D341Med (cell line): ENCODE measurements at regions not wholly inside any gene's neighbourhood (a gene's known extent, or its start where the extent isn't known, plus 50 kb on each side); places are given as distances from the start of the nearest gene placed in this dataset.

Experiments
- DNase-seq: peaks from one replicate; pipeline ENCODE4 v3.0.0; 2012; ENCODE audit warnings: low spot score

DNA sequence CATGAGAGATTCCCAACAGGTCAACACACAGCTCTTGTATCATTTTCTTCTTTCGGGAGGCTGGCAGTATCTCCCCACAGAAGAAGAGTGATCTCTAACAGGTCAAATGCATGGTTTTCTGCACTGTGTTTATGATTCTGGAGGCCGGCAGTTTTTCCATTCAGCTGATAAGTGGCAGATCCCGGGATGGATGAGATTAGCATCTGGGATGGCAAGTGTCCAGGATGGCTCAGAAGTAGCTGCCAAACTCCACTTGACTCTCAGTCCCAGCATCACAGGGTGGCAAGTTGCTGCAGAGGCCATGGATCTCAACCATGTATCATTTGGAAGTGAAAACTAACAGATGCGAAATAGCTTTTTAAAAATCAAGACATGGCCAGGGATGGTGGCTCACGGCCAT lies 97.8 kb upstream of the SLC44A1 start:
- peak; percentile 46 for DNase-seq

DNA sequence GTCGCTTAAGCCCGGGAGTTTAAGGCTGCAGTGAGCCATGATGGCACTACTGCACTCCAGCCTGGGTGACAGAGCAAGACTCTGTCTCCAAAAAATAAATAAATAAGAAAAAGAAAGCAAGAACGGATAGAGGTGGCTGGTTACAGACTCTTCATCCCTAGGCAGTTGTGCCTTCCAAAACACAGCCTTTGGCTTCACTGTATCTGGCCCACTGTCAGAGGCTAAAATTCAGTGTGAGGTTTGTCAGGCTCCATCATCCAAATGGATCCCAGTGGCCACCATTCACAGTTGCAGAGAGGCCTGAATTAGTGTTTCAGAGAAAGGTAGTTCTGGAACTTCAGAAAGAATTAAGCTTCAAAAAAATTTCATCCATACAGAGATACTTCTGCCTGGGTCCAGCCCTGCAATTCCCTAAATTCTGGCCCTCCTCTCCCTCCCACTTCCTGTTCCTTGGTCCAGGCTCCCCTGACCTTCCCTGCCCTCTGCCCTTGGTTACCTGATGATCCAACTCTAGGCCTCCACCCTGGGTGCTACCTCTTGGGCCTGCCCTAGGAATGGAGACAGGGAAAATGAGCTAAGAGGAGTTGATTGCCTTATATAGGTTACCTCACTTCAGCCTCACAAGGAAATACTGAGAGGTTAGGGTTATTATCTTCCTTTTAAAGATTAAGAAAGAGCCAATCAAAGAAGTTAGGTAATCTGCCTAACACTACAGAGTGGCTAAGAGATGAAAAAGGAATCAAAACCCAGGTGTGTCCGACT lies 97.2 kb upstream of the SLC44A1 start:
- DNase-seq, result no peak

DNA sequence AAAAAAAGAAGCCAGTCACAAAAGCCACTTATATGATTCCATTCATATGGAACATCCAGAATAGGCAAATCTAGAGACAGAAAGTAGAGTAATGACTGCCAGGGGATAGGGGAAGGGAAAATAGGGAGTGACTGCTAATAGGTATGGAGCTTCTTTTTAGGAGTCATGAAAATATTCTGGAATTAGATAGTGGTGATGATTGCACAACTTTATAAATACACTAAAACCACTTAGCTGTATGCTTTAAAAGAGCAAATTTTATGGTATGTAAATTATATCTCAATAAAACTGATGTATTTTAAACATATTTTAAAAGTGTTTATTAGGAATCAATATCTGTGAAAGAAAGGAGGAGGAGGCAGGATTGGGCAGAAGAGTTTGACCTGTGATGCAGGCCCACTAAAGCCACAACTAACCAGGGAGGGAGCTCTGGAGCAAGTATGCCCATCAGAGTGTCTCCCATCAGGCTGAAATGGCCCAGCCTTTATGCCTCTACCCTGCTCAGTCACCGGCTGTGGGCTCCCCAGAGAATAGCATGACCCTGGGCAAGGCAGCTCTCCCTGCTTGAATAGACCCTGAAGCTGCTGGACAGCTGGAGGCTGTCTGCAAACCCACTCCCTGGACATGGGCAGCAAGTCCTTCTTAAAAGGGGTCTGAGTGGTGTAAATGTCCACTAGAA lies 96.0 kb upstream of the SLC44A1 start:
- DNase-seq, result no peak

DNA sequence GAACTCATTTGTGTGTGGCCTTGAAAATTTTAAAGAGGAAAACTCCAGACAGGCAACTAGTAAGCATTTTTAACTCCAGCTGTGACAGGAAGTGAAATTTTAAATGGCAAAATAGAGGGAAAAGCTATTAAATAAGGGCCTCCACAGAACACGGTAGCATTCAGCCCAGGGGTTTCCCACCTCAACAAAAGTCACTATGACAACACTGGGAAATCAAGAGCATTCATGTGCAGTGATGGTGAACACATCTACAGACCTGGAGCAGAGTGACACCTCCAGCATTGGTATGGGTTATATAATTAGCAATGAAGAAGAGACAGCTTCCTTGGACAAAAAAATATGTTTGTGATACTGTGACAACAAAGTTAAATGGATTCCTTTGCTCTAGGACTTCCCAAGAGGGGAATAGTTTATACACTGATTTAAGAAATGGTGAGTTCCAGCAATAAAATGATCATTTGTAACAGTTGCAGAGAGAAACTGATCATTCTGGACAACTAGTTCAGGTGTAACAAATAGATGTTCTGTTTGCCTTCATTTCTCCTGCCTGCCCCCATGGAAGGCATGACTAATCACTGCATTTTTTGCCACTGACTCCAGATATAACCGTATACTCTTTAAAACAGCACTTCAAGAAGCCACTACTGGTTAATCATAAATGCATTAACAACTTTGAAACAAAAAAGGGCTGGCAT lies 93.3 kb upstream of the SLC44A1 start:
- no peak for DNase-seq

DNA sequence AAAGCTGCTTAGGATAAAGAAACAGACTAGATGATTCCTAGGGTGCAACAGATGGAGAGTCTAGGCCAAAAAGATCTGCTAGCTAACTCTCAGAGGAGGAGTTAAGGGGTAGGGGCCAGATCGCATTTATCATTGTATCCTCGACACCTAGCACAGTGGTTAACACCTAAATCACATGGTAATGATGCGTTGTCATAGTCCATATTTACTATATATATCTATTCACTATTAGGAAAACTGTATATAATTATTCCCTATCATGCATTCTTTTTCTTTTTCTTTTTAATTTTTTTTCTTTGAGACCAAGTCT lies 92.8 kb upstream of the SLC44A1 start:
- DNase-seq, result no peak

DNA sequence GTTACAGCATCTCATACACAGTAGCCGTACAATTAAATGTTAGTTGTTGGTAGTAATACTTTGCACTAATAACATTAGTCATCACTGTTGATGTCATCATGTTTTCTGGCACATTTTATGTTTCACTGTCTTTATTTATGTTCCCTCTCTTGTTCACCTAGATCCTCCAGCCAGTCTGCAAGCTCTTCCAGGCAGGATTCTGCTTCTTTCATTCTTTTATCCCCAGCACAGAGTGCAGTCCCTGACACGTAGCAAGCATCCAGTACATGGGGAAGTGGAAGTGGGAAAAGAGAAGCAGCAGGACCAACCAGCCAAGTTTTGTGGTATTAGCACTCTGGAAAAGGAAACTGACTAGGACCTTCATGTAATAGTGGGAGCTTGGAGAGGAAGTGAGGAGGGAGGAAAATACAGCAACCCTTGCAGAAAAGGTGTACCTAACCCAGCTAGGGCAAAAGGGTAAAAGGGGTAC lies 89.7 kb upstream of the SLC44A1 start:
- DNase-seq, result no peak

DNA sequence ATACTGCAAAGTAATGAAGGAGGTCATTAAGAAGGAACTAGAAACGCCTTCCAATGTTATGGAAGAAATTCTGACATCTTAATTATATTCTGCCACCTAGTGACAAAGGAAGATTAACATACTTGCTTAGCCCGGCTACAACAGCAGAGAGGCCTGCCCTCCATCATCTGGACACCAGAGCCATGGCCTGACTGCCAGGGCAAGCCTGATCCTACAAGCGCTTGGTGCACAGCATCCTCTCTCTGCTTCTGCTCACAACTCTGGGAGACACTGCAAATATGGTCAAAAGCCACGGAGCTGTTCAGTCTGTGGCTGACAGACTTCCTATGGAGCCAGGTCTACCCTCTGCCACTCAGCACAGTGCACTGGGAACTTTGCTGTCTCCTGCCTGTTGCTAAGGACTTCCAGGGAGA lies 87.3 kb upstream of the SLC44A1 start:
- peak; percentile 70 for DNase-seq

DNA sequence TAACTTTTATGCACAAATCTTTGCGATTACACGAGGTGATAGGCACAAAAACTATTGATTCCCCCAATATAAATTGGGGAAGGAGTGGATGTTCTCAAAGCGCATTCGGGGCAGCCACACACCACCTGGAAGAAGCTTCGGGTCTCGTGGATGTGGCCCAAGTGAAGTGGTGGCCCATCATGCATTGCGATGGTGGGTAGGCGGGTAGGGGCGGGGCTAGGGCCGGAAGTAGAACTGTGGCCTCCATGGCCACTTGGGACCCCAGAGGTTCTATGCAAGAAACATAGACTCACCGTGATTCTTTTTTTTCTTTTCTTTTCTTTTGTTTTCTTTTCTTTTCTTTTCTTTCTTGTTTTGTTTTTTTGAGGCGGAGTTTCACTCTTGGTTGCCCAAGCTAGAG lies 86.4 kb upstream of the SLC44A1 start:
- DNase-seq, result no peak

DNA sequence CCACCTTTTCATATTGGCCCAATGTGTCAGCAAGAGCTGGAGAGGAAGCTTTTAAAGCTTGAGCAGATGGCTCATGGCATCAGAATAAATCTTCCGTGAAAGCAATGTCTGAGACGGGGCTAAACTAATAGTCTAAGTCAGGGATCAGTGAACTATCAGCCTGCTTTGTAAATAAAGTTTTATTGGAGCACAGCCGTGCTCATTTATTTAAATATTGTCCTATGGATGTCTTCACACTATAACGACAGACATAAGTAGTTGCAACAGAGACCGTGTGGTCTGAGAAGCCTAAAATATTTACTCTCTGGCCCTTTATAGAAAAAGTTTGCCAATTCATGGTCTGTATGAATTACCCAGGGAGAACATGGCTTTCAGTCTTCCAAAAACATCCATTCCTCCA lies 85.6 kb upstream of the SLC44A1 start:
- DNase-seq, result no peak

DNA sequence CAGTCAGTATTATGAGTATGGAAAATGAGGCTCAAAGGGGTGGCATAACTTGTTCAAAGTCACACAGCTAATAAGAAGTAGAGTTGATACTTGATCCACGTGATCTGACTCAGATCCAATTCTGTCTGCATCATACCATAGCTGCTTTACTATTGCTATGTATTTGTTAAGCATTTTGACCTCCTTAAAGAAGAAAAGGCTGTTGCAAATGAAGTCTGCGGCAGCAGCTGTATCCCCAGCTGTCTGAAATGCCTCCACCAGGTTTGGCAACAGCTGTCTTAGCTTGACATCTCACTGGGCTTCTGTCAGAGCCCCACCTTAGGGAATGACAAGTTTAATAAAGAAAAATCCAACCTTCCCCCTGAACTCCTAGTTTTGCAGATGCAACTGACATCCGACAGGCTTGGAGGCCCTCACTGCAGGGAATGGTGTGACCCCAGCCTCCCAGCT lies 75.6 kb upstream of the SLC44A1 start:
- no peak for DNase-seq

DNA sequence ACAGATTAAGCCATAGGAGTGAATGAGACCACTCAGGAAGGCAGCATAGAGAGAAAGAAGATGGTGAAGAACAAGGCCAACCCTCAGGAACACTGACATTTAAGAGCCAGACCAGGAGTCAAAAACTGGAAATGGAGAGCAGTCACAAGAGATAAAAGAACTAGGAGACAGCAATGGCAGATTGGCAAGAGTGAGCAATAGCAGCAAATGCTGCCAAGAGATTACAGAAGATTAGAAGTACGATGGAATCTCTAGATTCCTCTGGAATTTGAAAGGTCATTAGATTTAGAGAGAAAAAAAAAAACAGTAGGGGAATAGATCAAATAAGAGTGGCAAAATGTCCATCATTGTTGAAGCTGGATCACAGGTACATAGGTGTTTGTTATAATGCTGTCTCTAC lies 73.4 kb upstream of the SLC44A1 start:
- no peak for DNase-seq

DNA sequence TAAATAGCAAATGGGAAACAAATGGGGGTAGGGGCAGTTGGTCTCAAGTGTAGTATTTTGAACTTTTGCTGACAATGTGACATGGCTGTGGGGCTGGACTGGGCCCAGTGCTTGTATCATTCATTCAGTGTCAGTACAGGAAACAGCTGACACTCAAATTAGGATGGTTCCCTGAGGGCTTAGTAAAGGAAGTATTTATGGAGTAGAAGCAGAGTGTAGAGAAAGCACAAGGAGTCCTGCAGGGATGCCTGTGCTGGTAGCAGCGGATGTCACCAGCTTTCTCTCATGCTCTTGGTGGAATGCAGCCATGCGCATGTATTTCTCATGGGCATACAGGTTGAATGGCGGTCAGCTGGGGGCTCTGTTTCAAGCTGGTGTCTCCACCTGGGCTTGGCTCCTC lies 72.9 kb upstream of the SLC44A1 start:
- no peak for DNase-seq

DNA sequence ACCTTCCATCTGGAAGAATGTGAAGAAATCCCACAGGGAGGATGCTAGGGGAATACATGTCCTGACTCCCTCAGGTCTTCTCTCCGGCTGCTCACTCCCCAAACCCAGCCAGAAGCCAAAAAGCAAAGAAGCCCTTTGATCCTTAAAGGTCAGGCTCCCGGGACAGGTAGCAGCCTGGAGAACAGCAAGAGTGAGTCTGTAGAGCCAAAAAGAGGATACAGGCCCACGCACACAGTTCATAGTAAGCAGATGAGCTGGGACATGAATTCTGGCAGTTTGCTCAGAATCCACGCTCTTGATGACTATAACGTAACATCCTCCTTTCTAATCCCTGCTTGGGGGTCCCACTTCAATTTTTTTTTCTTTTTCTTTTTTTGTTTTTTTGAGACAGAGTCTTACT lies 72.0 kb upstream of the SLC44A1 start:
- DNase-seq, result no peak

DNA sequence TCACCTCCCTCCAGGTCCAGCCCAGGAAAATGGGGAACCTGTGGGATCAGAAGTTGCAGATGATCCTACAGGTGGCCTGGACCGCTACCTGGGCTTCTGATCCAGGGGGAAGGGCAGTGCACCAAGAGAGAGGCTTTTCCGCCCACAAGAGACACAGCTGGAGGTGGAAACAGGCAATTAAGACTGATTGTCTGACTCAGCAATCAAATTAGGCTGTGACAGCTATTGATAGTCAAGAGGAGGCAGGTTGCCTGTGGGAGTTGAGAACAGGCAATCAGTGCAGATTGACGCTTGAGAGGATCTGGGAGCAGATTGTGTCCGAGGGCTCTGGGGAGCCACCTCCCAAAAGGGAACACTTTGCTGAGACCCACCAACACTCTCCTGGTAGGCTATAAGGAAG lies 71.1 kb upstream of the SLC44A1 start:
- DNase-seq, result no peak

DNA sequence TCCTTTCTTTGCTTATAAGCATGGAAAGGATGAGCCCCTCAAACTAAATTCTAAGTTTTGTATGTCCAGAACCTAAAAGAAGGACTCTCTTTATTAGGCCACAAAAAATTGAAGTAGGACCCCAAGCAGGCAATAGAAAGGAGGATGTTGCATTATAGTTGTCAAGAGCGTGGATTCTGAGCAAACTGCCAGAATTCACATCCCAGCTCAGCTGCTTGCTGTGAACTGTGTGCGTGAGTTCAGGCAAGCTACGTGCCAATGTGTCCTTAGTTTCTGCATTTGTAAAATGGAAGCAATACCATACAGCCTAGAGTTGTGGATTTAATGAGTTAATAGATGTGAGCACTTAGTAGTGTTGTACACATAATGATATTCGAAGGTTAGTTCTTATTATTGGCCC lies 70.6 kb upstream of the SLC44A1 start:
- no peak for DNase-seq

DNA sequence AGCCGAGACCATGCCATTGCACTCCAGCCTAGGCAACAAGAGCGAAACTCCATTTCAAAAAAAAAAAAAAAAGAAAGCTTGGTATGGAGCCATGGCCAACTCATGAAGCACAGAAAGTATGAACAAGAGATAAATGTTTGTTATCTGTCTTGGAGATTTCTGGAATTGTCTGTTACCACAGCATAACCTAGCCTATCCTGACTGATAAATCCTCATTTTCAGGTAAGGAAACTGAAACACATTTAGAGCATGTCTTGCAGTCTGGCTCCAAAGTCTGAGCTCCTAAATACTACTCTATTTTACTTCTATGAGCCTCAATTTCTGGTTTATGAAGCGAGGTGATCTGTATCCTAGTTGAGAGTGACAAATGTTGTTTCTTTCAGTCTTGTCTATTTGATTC lies 68.3 kb upstream of the SLC44A1 start:
- DNase-seq, result no peak

DNA sequence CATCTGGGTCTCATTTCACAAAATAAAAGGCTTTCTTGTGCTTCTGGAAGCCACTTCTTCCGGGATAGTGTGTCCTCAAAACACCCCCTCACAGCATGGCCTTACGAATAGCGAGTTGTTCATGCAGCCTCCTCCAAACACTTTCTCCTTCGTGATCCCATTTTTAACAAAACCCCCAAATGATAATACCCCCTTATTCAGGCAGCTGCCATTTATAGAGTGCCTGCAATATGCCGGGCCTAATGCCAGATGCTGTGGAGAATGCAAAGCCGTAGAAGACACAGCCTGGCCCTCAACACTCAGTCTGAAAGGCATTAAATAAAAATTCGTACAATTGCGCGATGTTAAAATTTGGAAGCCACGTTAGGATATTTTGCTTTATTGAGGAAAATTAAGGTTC lies 66.4 kb upstream of the SLC44A1 start:
- DNase-seq, result no peak

DNA sequence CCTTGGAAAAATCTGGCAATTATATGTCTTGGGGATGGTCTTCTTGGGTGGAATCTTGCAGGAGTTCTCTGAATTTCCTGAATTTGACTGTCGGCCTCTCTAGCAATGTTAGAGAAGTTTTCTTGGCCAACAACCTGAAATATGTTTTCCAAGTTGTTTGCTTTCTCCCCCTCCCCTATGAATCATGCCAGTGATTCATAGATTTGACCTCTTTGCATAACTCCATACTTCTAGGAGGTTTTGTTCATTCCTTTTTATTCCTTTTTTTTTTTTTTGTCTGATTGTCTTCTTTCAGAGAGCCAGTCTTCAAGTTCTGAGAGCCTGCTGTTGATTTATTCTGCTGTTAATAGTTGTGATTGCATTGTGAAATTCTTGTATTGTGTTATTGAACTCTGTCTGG lies 56.7 kb upstream of the SLC44A1 start:
- no peak for DNase-seq

DNA sequence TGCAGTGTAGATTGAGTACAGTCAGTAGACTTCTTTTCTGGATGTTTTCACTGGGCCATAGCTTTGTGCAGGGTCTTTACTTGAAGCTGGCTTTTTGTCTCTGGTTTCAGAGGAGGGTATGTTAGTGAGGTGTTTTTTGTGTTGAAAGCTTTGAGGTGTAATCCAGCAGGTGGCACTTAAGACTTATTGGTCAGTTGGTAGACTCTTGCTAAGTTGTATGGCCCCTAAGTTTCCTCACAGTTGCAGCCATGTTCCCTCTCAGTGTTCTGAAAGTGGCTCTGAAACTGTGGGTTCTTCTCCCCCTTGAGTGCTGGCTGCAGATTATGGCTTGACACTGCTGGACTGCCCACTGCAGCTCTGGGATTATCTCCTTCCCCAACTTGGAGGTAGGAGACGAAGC lies 55.7 kb upstream of the SLC44A1 start:
- no peak for DNase-seq

DNA sequence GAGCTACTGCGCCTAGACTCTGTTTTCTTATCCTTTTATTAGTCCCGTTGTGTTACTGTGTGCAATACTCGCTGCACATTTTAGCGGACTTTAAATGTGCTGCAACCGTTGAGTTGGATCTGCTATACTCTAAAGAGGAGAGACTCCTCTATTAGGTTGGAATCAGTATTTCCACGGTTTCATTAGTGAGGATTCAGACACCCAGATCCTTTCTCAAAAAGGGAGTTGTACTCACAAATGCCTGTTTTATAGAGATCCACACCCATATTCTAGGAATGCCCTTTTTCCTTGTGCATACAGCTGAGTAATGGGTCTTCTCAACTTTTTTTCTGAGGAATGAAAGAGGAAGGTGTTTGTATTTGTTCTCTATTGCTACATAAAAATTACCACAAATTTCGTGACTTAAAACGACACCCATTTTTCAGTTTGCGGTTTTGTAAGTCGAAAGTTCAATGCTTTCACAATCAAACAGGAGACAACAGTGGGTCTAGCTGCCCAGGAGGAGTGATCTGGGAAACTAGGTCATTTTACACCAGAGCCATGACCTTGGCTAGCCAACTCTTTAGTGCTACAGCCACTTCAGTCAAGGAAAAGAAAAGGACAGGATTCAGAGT lies 52.8 kb upstream of the SLC44A1 start:
- DNase-seq, result no peak

DNA sequence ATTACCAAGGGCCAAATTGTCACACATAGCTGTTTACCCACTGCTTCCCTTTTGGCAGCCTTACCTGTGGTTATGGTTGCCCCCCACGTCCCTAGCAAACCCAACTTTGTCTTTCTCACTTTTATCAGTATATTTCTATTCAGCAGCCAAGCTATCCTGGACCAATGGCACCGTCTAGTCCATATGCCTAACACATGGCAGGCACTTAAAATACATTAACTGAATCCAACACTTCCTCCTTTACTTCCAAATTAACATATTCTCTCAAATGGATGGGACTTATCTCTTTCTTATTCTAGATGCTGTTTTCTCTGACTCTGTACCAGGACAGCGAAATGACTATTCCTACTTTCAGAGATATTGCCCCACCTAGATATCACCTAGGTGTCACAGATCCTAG lies 50.9 kb upstream of the SLC44A1 start:
- DNase-seq, result no peak

DNA sequence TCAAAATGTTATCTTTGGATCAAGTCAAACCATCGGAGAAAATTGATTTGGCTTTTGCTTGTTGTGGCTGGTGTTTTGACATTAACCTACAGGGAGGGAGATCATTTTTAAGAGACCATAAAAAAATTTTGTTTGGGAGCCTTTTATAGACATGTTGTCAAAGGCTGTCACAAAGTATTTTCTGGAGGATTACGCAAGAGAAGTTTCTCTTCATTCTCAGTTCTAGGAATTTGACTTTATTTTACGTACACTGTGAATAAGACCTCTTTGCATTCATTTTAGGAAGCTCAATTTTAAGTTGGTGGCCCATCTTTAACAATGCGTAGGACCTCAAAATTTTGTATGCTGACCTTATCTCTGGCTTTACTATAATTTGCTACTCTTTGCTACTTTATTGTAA lies 50.2 kb upstream of the SLC44A1 start:
- no peak for DNase-seq
